NCI-H748 (cell line): ENCODE measurements at regions not wholly inside any gene's neighbourhood (a gene's known extent, or its start where the extent isn't known, plus 50 kb on each side); places are given as distances from the start of the nearest gene placed in this dataset.

Source experiments
- DNase-seq: peaks from one replicate; lab custom pipeline; 2025; ENCODE audit not compliant: unreplicated experiment; lab: John Stamatoyannopoulos, UW

- DNase-seq, result no peak
Observed at GRCh38 chr4:10949039-10949733, 264.6 kb upstream of the CLNK start.

GRCh38 chr4:10947898-10948297 is 263.3 kb upstream of the CLNK start:
- DNase-seq, result no peak

DNA sequence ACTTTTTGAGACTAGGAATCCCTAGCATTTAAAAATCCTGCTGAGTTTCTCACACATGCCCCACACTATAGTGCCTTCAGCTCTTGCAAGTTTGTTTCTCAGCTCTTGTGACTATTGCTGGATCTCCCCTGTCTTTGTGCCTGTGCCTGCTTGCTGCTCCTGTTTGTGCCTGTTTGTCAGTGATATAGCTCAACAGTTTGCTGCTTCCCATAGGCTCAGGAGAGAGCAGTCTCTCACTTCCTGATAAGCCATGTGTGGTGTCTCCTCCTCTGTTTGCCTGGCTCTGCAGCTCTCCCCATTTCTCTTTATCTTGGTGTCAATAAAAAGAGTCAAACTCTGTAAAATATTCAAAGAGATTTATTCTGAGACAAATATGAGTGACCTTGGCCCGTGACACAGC is 259.8 kb upstream of the CLNK start:
- no peak for DNase-seq

DNA sequence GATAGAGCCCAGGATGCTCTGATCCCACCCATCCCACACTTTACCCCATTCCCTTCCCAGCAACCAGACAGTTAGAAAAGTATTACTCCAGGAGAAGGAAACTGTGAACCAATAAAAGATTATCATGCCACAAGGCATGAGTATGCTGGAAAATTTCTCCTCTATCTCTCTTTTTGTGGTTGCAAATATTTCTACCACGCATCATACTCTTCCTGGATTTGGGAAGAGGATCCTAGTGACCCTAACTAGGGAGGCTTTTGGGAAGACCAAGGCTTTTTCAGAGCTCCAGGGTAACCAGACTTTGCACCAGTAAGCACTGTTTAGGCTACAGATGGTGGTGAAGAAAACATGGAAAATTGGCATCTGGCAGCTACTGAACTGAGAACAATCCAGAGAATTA is 257.6 kb upstream of the CLNK start:
- DNase-seq, result no peak

DNA sequence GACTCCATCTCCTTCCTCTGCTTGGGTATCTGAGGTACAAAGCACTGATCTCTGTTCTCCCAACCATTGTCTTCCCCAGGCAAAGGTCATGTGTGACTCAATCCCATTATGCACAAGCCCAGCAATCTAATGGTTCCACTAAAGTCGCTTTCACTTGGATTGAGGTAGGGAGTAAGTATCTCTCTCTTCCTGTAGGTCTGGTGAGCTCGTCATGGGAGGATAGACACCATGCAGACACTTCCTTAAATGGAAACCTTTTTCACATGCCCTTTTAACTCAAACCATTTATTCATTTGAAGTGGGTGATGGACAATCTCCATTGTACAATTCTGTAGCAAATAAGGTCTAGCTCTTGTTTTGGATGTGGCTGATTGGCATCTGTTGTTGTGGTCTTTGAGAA is 245.2 kb upstream of the CLNK start:
- DNase-seq, result no peak

DNA sequence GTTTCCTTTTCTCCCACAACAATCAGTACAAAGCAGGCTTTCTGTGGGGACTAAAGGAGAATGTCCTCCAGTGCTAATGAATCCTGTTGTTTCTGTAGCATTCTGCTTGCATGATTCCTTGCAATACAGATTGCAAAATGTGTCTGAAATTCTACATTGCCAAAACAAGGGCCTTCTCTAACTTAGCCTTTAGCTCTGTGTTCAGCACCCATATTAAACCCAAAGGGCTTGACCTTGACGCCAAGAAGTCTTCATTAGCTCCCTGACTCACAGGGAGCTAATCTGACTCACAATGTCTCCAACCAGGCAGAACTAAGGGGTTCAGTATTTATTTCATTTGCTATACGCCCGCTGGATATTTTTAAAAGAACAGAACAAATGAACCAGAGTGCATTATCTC is 241.4 kb upstream of the CLNK start:
- no peak for DNase-seq

- no peak for DNase-seq
Observed at GRCh38 chr4:10924274-10924673, 239.7 kb upstream of the CLNK start.

GRCh38 chr4:10917566-10917965 is 233.0 kb upstream of the CLNK start:
- DNase-seq, result peak; percentile 96

- no peak for DNase-seq
Observed at GRCh38 chr4:10898072-10898471, 213.5 kb upstream of the CLNK start.

DNA sequence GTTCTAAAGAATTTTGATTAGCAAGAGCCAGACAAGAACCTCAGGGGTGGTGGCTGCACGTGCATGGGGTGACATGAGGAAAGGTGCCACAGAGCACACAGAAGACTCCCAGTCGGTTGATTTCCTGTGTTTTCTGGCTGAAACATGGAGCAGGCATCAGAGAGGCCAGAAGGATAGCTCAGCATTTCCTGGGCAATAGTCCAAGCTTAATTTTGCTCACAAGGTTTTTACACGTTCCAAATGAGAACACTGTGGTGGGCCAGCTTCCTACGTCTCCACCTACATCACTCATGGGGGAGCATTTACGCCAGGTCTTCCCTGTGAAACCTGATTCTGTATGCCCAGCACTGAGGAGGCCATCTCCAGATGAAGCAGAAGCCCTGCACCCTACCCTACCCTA is 212.5 kb upstream of the CLNK start:
- no peak for DNase-seq

DNA sequence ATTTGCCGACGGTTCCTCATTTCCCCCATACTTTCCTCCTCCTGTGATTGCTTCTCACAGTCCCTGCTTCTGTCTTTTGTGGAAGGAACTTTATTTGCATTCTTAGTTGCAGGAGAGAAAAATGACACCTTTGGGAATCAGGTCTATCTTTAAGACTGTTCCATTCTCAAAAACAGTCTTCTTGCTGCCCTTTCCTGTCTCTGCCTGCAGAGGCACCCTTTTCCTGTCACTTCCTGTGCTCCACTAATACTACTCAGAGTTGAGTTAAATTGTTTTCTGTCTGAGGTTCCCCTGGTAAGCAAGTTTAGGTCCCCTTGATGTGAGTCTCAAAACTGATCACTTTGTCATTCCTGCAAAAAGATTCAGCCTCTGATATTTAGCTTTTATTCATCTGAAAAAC is 208.8 kb upstream of the CLNK start:
- DNase-seq, result peak; percentile 21

DNA sequence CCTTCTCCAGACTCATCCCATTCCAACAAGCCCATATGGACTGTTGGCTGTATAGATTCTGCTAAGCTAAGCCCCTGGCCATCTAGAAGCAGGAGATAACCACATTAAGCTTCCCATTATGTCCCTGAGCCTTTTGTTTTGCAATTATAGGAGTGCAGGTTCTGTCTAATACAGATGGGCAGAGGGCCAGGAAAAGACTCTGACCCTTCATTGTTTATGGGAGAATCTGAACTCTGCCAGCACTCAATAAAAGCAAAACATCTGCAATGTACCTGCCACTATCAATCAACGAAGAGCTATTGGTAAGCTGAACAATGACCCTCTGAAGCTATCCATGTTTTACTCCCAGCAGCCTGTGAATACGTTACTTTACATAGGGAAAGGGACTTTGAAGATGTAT is 207.3 kb upstream of the CLNK start:
- peak; percentile 96 for DNase-seq

- DNase-seq, result no peak
Observed at GRCh38 chr4:10889819-10890218, 205.3 kb upstream of the CLNK start.

DNA sequence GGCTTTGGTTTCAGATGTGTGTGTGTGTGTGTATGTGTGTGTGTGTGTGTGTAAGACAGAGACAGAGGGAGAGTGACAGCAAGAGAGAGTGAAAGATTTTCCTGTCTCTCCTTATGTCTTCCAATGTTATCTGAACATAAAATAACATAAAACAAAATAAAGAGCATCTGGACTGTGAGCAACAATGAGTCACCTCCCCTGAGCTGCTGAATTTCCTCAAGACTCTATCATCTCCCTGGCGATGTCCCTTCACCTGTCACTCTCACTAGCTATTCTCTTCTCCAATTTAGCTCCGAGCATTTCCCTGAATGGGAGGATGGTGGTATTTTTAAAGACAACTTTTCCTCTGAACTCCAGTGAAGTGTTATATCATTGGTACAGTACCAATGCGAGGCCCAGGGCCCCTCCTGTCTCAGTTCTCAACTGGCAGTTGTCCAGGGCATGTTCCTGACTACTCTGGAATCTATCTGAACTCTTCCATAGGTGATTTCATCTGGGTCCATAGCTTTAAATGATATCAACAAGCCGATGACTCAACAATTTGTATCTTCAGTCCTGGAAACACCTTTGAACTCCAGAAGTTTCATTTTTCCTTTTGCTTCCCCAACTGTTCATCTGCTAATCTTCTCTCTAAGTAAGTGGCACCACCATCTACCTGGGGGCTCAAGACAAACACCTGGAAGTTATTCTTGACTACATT is 195.0 kb upstream of the CLNK start:
- DNase-seq, result no peak

DNA sequence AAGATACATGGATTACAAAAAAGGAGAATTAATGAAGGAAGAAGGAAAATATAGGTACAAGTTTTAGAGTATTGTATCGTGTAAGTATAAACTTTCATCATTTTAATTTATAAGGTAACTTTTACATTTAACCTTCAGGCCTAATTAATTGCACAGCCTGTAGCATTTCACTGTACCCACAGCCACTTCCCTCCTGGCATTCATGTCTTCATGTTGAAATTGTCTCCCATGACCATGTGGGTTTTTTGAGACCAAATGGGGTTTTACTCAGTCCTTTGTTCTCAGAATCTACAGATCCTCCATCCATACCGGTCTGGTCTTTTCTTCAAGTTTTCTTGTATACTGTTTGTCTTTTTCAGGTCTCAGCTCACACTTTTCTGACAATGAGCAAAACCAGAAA is 194.3 kb upstream of the CLNK start:
- DNase-seq, result no peak

- no peak for DNase-seq
Observed at GRCh38 chr4:10877076-10877475, 192.5 kb upstream of the CLNK start.

- no peak for DNase-seq
Observed at GRCh38 chr4:10875144-10875799, 190.7 kb upstream of the CLNK start.

DNA sequence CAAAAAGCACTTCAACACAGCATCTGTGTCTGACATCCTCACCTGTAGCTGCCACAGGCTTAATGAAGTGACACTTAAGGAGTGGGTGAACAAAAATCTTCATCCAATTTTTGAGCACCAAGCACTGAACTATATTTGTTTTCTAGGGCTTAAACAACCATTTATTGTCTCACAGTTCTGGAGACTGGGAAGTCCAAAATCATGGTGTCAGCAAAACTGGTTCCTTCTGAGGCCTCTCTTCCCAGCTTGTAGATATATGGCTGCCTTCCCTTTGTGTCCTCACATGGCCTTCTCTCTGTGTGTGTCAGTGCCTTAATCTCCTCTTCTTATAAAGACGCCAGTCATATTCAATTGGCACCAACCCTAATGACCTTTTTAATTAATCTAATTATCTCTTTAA is 189.2 kb upstream of the CLNK start:
- no peak for DNase-seq

GRCh38 chr4:10872833-10873517 is 188.4 kb upstream of the CLNK start:
- no peak for DNase-seq

- peak; percentile 72 for DNase-seq
Observed at GRCh38 chr4:10866666-10867065, 182.1 kb upstream of the CLNK start.

DNA sequence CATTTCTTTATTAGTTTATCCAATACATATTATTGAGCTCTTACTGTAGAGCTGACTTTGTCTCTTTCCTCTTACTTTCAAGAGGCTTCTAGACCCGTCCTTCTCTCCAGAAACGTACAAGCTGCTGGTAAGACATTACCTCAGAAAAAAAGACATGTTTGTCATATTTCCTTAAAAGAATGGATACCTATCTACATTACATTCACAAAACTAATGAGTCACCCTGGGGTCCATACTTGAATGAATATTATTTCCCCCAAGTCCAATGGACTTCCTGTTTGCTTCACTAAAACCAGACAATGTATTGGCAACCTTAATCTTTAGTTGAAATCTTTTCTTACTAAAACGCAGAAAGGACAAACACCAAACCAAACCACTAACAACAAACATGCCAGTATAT is 176.5 kb upstream of the CLNK start:
- no peak for DNase-seq

- DNase-seq, result no peak
Observed at GRCh38 chr4:10856271-10856782, 171.8 kb upstream of the CLNK start.
